Dermis blood vessel endothelial cell (primary cell): ENCODE measurements at regions not wholly inside any gene's neighbourhood (a gene's known extent, or its start where the extent isn't known, plus 50 kb on each side); places are given as distances from the start of the nearest gene placed in this dataset.

ENCODE experiments used
- DNase-seq: peaks from one replicate; pipeline ENCODE4 v3.0.0; 2010

GRCh38 chr13:89936256-89936655 lies 1411.2 kb upstream of the MIR17HG start:
- DNase-seq = no peak

GRCh38 chr13:89937420-89937819 lies 1410.1 kb upstream of the MIR17HG start:
- DNase-seq = no peak

- no peak for DNase-seq
These were observed 1407.1 kb upstream of the MIR17HG start for GRCh38 chr13:89940383-89940782.

GRCh38 chr13:89943139-89943538 lies 1404.3 kb upstream of the MIR17HG start:
- DNase-seq = no peak

- no peak for DNase-seq
These were observed 1397.3 kb upstream of the MIR17HG start for GRCh38 chr13:89950225-89950624.

GRCh38 chr13:89951341-89951740 lies 1396.1 kb upstream of the MIR17HG start:
- DNase-seq = no peak

- no peak for DNase-seq
These were observed 1393.9 kb upstream of the MIR17HG start for GRCh38 chr13:89953581-89953980.

GRCh38 chr13:89955773-89956172 lies 1391.7 kb upstream of the MIR17HG start:
- no peak for DNase-seq

GRCh38 chr13:89959074-89959473 lies 1388.4 kb upstream of the MIR17HG start:
- no peak for DNase-seq

- no peak for DNase-seq
These were observed 1382.2 kb upstream of the MIR17HG start for GRCh38 chr13:89965252-89965651.

GRCh38 chr13:89966524-89966923 lies 1381.0 kb upstream of the MIR17HG start:
- no peak for DNase-seq

GRCh38 chr13:89967701-89968100 lies 1379.8 kb upstream of the MIR17HG start:
- DNase-seq = no peak

- no peak for DNase-seq
These were observed 1379.0 kb upstream of the MIR17HG start for GRCh38 chr13:89968470-89968869.

- DNase-seq = no peak
These were observed 1377.2 kb upstream of the MIR17HG start for GRCh38 chr13:89970353-89970709.

GRCh38 chr13:89977203-89977602 lies 1370.3 kb upstream of the MIR17HG start:
- DNase-seq = no peak

- no peak for DNase-seq
These were observed 1366.6 kb upstream of the MIR17HG start for GRCh38 chr13:89980896-89981295.

GRCh38 chr13:89982407-89983095 lies 1364.9 kb upstream of the MIR17HG start:
- no peak for DNase-seq

- no peak for DNase-seq
These were observed 1359.3 kb upstream of the MIR17HG start for GRCh38 chr13:89988206-89988605.

- DNase-seq = no peak
These were observed 1343.9 kb upstream of the MIR17HG start for GRCh38 chr13:90003566-90003965.

- DNase-seq = no peak
These were observed 1338.8 kb upstream of the MIR17HG start for GRCh38 chr13:90008707-90009149.

- no peak for DNase-seq
These were observed 1333.4 kb upstream of the MIR17HG start for GRCh38 chr13:90014038-90014437.

GRCh38 chr13:90015565-90016507 lies 1331.7 kb upstream of the MIR17HG start:
- no peak for DNase-seq

GRCh38 chr13:90016688-90017087 lies 1330.8 kb upstream of the MIR17HG start:
- DNase-seq = no peak

- DNase-seq = no peak
These were observed 1326.9 kb upstream of the MIR17HG start for GRCh38 chr13:90020536-90021070.
